IMR-90 (cell line): ENCODE measurements at regions not wholly inside any gene's neighbourhood (a gene's known extent, or its start where the extent isn't known, plus 50 kb on each side); places are given as distances from the start of the nearest gene placed in this dataset.

Experiments used
- CEBPB ChIP-seq: IDR thresholded peaks from 2 replicates; pipeline ENCODE4 v1.6.1; 2012; ENCODE audit warnings: low read depth, low read length, improper control_type of control experiment
- CTCF ChIP-seq: conservative IDR thresholded peaks from 2 replicates; pipeline ENCODE4 v1.5.1; 2012; ENCODE audit warnings: mild to moderate bottlenecking, low read depth, low read length, improper control_type of control experiment
- MAZ ChIP-seq: IDR thresholded peaks from 2 replicates; pipeline ENCODE4 v1.6.1; 2012; ENCODE audit warnings: low read depth, mild to moderate bottlenecking, low read length, improper control_type of control experiment, moderate library complexity, borderline replicate concordance
- MXI1 ChIP-seq: IDR thresholded peaks from 2 replicates; pipeline ENCODE4 v1.6.1; 2012; ENCODE audit warnings: low read depth, mild to moderate bottlenecking, low read length, moderate library complexity, borderline replicate concordance
- NFE2L2 ChIP-seq: fragments of 150-350 bp; IDR thresholded peaks from 2 replicates; pipeline ENCODE4 v1.6.1; 2016; ENCODE audit warnings: low read depth, mild to moderate bottlenecking, low read length
- POLR2A ChIP-seq: IDR thresholded peaks from 2 replicates; pipeline ENCODE4 v1.6.1; 2012; ENCODE audit warnings: mild to moderate bottlenecking, low read depth, low read length
- RAD21 ChIP-seq: IDR thresholded peaks from 2 replicates; pipeline ENCODE4 v1.6.1; 2012; ENCODE audit warnings: low read length, improper control_type of control experiment
- RCOR1 ChIP-seq: IDR thresholded peaks from 2 replicates; pipeline ENCODE4 v1.6.1; 2012; ENCODE audit warnings: mild to moderate bottlenecking, low read length, improper control_type of control experiment; ENCODE audit not compliant: insufficient replicate concordance
- RFX5 ChIP-seq: IDR thresholded peaks from 2 replicates; pipeline ENCODE4 v1.8.0; 2012; ENCODE audit warnings: low read depth, mild to moderate bottlenecking, low read length, moderate library complexity
- TF ChIP-seq, protein P1 (sequence below): fragments of 150-350 bp; IDR thresholded peaks from 2 replicates; pipeline ENCODE4 v1.6.1; 2016; ENCODE audit warnings: low read depth, mild to moderate bottlenecking, low read length, moderate library complexity, borderline replicate concordance
- TF ChIP-seq, protein P2 (sequence below): fragments of 150-350 bp; IDR thresholded peaks from 2 replicates; pipeline ENCODE4 v1.6.1; 2017; ENCODE audit warnings: mild to moderate bottlenecking, antibody characterized with exemption, low read length, low read depth

DNA sequence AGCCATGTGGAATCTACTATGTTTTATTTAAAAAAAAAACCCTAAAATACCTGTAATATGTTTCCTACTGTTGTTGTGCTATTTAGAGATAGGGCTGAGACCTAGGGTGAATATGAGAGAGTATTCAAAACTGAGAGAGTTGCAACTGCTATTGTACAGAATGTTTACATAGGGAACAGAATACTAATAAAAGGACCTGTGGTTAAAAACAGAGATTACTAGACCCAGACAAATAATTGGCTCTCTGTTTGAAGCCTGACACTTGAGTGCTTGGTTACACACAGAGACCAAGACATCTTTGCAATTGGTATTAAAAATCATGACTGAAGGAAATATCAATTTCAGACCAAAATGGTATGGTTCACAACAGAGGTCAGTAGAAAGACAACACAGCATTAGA lies 278.9 kb upstream of the GIMD1 start:
- TF ChIP-seq CTCF (no peak), CEBPB (no peak), POLR2A (no peak), MXI1 (no peak), NFE2L2 (no peak), RAD21 (no peak), MAZ (no peak), RFX5 (no peak), RCOR1 (no peak)
- TF ChIP-seq, protein P1, sequence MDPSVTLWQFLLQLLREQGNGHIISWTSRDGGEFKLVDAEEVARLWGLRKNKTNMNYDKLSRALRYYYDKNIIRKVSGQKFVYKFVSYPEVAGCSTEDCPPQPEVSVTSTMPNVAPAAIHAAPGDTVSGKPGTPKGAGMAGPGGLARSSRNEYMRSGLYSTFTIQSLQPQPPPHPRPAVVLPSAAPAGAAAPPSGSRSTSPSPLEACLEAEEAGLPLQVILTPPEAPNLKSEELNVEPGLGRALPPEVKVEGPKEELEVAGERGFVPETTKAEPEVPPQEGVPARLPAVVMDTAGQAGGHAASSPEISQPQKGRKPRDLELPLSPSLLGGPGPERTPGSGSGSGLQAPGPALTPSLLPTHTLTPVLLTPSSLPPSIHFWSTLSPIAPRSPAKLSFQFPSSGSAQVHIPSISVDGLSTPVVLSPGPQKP = no peak
- TF ChIP-seq, protein P2, sequence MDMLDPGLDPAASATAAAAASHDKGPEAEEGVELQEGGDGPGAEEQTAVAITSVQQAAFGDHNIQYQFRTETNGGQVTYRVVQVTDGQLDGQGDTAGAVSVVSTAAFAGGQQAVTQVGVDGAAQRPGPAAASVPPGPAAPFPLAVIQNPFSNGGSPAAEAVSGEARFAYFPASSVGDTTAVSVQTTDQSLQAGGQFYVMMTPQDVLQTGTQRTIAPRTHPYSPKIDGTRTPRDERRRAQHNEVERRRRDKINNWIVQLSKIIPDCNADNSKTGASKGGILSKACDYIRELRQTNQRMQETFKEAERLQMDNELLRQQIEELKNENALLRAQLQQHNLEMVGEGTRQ = no peak
